Vagina (tissue), 2 donors: ENCODE measurements at regions not wholly inside any gene's neighbourhood (a gene's known extent, or its start where the extent isn't known, plus 50 kb on each side); places are given as distances from the start of the nearest gene placed in this dataset.

Experiments used
- CTCF ChIP-seq, 3 experiments: fragments of 450-650 bp in 2 of 3; fragments of 200-600 bp in 1 of 3; sonication (generic) in 1 of 3; IDR thresholded peaks; one replicate each; pipeline ENCODE4 v1.5.1; 2017 to 2019; ENCODE audit warnings: antibody characterized with exemption in 3 of 3, mild to moderate bottlenecking in 2 of 3, moderate library complexity in 2 of 3
- POLR2A ChIP-seq, 2 donors: fragments of 450-650 bp; IDR thresholded peaks; one replicate each; pipeline ENCODE4 v1.6.1; 2017; ENCODE audit warnings: antibody characterized with exemption in 2 of 2, mild to moderate bottlenecking in 2 of 2, moderate library complexity in 2 of 2
- POLR2AphosphoS5 ChIP-seq, 2 donors: sonication (generic); formaldehyde crosslinking; IDR thresholded peaks; one replicate each; pipeline ENCODE4 v1.9.0; 2017; ENCODE audit warnings: antibody characterized with exemption in 2 of 2, mild to moderate bottlenecking in 2 of 2, low read depth in 1 of 2; ENCODE audit not compliant: insufficient read depth in 1 of 2

GRCh38 chr5:74422030-74422429 is 218.5 kb downstream of the ENC1 start:
- no peak for TF ChIP-seq CTCF (IDR thresholded peaks at IDR 0.05)
- TF ChIP-seq POLR2A (IDR thresholded peaks at IDR 0.05), result no peak
- TF ChIP-seq POLR2AphosphoS5 (IDR thresholded peaks at IDR 0.05; ENCODE audit: insufficient read depth in 1 of 2, low read depth in 1 of 2), result no peak
